OCI-LY7 (cell line): ENCODE measurements at regions not wholly inside any gene's neighbourhood (a gene's known extent, or its start where the extent isn't known, plus 50 kb on each side); places are given as distances from the start of the nearest gene placed in this dataset.

Experiments
- BruUV-seq: library from RNA; stranded (reverse); fragments of 400-500 nt; replicated peaks from 2 replicates; lab custom pipeline; 2021; lab: Mats Ljungman, UMichigan
- CTCF ChIA-PET: fragments of 300-600 bp; sonication (Branson Sonifier 250); formaldehyde crosslinking; loops from one replicate; lab custom pipeline; 2022; ENCODE audit warnings: antibody characterized with exemption; ENCODE audit not compliant: unreplicated experiment; lab: Charles Lee
- POLR2A ChIA-PET: fragments of 300-600 bp; sonication (Branson Sonifier 250); formaldehyde crosslinking; loops from one replicate; lab custom pipeline; 2022; ENCODE audit warnings: antibody characterized with exemption; lab: Charles Lee
- DNase-seq: peaks from one replicate; pipeline ENCODE4 v3.0.0-alpha.2; 2015; ENCODE audit warnings: low spot score
- H2AFZ ChIP-seq: fragments of 200-600 bp; sonication (generic), shearing (Covaris generic); 2 replicates; pipeline ENCODE4 v1.6.1; 2014; ENCODE audit warnings: mild to moderate bottlenecking, antibody characterized with exemption, low read length, moderate library complexity
- H3K27ac ChIP-seq: fragments of 200-600 bp; sonication (generic); 2 replicates; pipeline ENCODE4 v1.5.1; 2014; ENCODE audit warnings: mixed run types, low read depth, mild to moderate bottlenecking, moderate library complexity, low read length, inconsistent platforms; ENCODE audit not compliant: poor library complexity, severe bottlenecking
- H3K36me3 ChIP-seq: fragments of 200-600 bp; sonication (generic); 2 replicates; pipeline ENCODE4 v1.6.1; 2014; ENCODE audit warnings: mild to moderate bottlenecking, antibody characterized with exemption, low read length, moderate library complexity, mixed read lengths; ENCODE audit not compliant: insufficient read depth
- H3K4me1 ChIP-seq: fragments of 200-600 bp; sonication (generic); 2 replicates; pipeline ENCODE4 v1.5.1; 2014; ENCODE audit warnings: mild to moderate bottlenecking, low read length; ENCODE audit not compliant: insufficient read depth, poor library complexity, severe bottlenecking
- H3K4me2 ChIP-seq: fragments of 200-600 bp; sonication (generic); 2 replicates; pipeline ENCODE4 v1.6.1; 2014; ENCODE audit warnings: mild to moderate bottlenecking, low read length
- H3K4me3 ChIP-seq: fragments of 200-600 bp; sonication (generic); 2 replicates; pipeline ENCODE4 v1.5.1; 2014; ENCODE audit warnings: mild to moderate bottlenecking, low read depth, low read length; ENCODE audit not compliant: poor library complexity, severe bottlenecking
- H3K79me2 ChIP-seq: fragments of 200-600 bp; sonication (generic); 2 replicates; pipeline ENCODE4 v1.6.1; 2016; ENCODE audit warnings: low read depth, mild to moderate bottlenecking, low read length, moderate library complexity, mixed read lengths; ENCODE audit not compliant: insufficient read depth
- H3K9me2 ChIP-seq: fragments of 200-600 bp; sonication (generic); 2 replicates; pipeline ENCODE4 v1.6.1; 2016; ENCODE audit warnings: mild to moderate bottlenecking, low read length, mixed read lengths; ENCODE audit not compliant: insufficient read depth
- H3K9me3 ChIP-seq: fragments of 200-600 bp; sonication (generic); 2 replicates; pipeline ENCODE4 v1.6.1; 2014; ENCODE audit warnings: mild to moderate bottlenecking, mixed run types, low read length, mixed read lengths
- H4K20me1 ChIP-seq: fragments of 200-600 bp; sonication (generic); 2 replicates; pipeline ENCODE4 v1.6.1; 2014; ENCODE audit warnings: mild to moderate bottlenecking, antibody characterized with exemption, low read length, moderate library complexity, mixed read lengths; ENCODE audit not compliant: insufficient read depth
- EZH2phosphoT487 ChIP-seq: fragments of 200-600 bp; sonication (generic); IDR thresholded peaks from 2 replicates; pipeline ENCODE4 v1.6.1; 2018; ENCODE audit warnings: low read depth, borderline replicate concordance, mild to moderate bottlenecking, mixed run types, antibody characterized with exemption, low read length, moderate library complexity, mixed read lengths
- intact Hi-C: fragments of 100-400 bp; cut with micrococcal nuclease; formaldehyde crosslinking; loops from one replicate; pipeline ENCODE4 v1.10.0; 2022; ENCODE audit not compliant: unreplicated experiment
- TF ChIP-seq, protein P1 (sequence below): fragments of 200-600 bp; sonication (generic); conservative IDR thresholded peaks from 2 replicates; pipeline ENCODE4 v1.5.1; 2014; ENCODE audit warnings: mild to moderate bottlenecking, antibody characterized with exemption, low read length, moderate library complexity, mixed read lengths

DNA sequence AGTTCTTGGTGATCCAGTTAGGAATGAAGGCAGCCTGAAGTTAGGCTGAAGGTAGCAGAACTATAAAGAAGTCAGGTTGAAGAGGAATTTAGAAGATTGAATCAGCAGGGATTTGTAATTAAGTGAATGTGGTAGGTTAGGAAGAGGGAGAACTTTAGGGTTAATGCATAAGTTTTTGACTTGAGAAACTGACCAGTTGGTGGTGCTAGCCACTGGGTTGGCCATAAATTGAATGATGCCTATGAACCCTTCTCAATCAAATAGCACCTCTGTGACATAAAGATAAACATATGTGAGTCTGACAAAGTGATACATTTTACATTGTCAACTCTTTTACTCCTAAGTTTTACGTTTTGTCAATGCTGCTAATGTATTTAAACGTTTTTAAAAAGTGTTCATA, 290.6 kb upstream of the NAV3 start:
- TF ChIP-seq, protein P1, sequence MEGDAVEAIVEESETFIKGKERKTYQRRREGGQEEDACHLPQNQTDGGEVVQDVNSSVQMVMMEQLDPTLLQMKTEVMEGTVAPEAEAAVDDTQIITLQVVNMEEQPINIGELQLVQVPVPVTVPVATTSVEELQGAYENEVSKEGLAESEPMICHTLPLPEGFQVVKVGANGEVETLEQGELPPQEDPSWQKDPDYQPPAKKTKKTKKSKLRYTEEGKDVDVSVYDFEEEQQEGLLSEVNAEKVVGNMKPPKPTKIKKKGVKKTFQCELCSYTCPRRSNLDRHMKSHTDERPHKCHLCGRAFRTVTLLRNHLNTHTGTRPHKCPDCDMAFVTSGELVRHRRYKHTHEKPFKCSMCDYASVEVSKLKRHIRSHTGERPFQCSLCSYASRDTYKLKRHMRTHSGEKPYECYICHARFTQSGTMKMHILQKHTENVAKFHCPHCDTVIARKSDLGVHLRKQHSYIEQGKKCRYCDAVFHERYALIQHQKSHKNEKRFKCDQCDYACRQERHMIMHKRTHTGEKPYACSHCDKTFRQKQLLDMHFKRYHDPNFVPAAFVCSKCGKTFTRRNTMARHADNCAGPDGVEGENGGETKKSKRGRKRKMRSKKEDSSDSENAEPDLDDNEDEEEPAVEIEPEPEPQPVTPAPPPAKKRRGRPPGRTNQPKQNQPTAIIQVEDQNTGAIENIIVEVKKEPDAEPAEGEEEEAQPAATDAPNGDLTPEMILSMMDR: no peak
- TF ChIP-seq EZH2phosphoT487: no peak
- no peaks in the 10 kb centered on the region for H4K20me1 ChIP-seq
- no peak overlapping the region for H2AFZ ChIP-seq
- H3K36me3 ChIP-seq: no peaks in the 10 kb centered on the region
- DNase-seq: no peak
- ChIA-PET CTCF (no interaction called here), POLR2A (no interaction called here)
- H3K4me2 ChIP-seq: no peak overlapping the region
- H3K27ac ChIP-seq: no peak overlapping the region
- H3K4me1 ChIP-seq: no peaks in the 10 kb centered on the region
- BruUV-seq: no TSS peak
- no peaks in the 10 kb centered on the region for H3K79me2 ChIP-seq
- no peak overlapping the region for H3K4me3 ChIP-seq
- no peaks in the 10 kb centered on the region for H3K9me3 ChIP-seq
- intact Hi-C loops: no loop called here
- H3K9me2 ChIP-seq: no peaks in the 10 kb centered on the region

DNA sequence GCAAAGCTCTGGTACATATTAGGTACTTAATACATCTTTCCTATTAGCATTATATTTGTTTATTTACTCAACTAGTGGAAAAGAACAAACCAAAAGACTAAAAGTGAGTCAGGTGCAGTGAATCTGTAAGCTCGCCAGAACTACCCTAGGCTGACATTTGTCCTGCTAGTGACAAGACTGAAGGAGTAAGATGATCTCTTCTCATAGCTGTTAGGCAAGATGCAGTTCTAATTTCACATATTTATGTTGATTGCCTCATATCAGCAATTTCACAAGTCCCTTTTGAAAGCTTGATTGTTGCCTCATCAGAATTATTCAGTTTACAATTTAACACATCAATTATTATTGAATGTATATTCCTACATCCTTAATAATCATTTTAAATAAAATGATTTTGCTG, 293.0 kb upstream of the NAV3 start:
- H2AFZ ChIP-seq: no peak overlapping the region
- H3K4me2 ChIP-seq: no peak overlapping the region
- no peaks in the 10 kb centered on the region for H3K9me3 ChIP-seq
- intact Hi-C loops: no loop called here
- no peaks in the 10 kb centered on the region for H3K4me1 ChIP-seq
- no peak overlapping the region for H3K4me3 ChIP-seq
- H3K36me3 ChIP-seq: no peaks in the 10 kb centered on the region
- H3K27ac ChIP-seq: no peak overlapping the region
- no peaks in the 10 kb centered on the region for H4K20me1 ChIP-seq
- ChIA-PET CTCF (no interaction called here), POLR2A (no interaction called here)
- BruUV-seq: no TSS peak
- H3K9me2 ChIP-seq: no peaks in the 10 kb centered on the region
- DNase-seq: no peak
- no peaks in the 10 kb centered on the region for H3K79me2 ChIP-seq
- no peak for TF ChIP-seq EZH2phosphoT487
- TF ChIP-seq, protein P1: no peak

DNA sequence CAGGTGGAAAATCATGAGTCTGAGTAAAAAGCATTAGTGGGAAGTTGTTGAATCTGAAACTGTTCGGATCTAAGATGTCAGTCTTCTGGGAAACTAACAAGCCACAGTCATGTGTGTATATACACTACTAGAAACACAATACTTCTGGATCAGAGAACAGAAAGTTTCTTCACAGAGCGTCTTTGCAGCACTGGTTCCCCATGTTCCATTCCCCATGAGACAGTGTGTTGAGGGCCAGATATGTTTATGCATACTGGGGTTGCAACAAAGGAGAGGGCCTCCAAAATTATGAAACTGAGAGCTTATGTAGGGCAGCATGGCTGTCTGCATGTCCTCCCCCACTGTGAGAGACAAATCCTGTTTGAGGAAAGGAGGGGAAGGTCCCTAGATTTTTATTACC, 295.0 kb upstream of the NAV3 start:
- CTCF ChIA-PET: no interaction called here
- intact Hi-C loops: no loop called here

More for the DNA sequence above, 295.0 kb upstream of the NAV3 start:
- H3K4me2 ChIP-seq: no peak overlapping the region
- no peak overlapping the region for H3K27ac ChIP-seq
- H3K4me3 ChIP-seq: no peak overlapping the region
- no peaks in the 10 kb centered on the region for H3K9me2 ChIP-seq
- POLR2A ChIA-PET: interaction anchor here (1.2 kb wide), 1 partner anchor 14 kb away, joined by 4 read pairs; no protein-coding TSS in a partner anchor
- no peaks in the 10 kb centered on the region for H3K36me3 ChIP-seq
- no peaks in the 10 kb centered on the region for H3K9me3 ChIP-seq
- BruUV-seq: no TSS peak
- H4K20me1 ChIP-seq: no peaks in the 10 kb centered on the region
- no peak for DNase-seq
- H3K79me2 ChIP-seq: no peaks in the 10 kb centered on the region
- no peak overlapping the region for H2AFZ ChIP-seq
- TF ChIP-seq, protein P1: no peak
- TF ChIP-seq EZH2phosphoT487: no peak
- no peaks in the 10 kb centered on the region for H3K4me1 ChIP-seq
